Bronchial epithelial cell (primary cell): ENCODE measurements at regions not wholly inside any gene's neighbourhood (a gene's known extent, or its start where the extent isn't known, plus 50 kb on each side); places are given as distances from the start of the nearest gene placed in this dataset.

Source experiments
- DNase-seq: peaks from one replicate; pipeline ENCODE4 v3.0.0-alpha.2; 2010; ENCODE audit warnings: low read depth
- FAIRE-seq: peaks from 2 replicates; lab custom pipeline; 2011; peaks lifted over from hg19 to GRCh38; lab: Jason Lieb, UNC
- H3K27me3 ChIP-seq: 2 replicates; pipeline ENCODE4 v1.5.1; 2011; ENCODE audit warnings: low read length; ENCODE audit not compliant: control insufficient read depth, insufficient read depth
- H3K36me3 ChIP-seq: 2 replicates; pipeline ENCODE4 v1.5.1; 2011; ENCODE audit warnings: low read length; ENCODE audit not compliant: control insufficient read depth, insufficient read depth
- H3K4me3 ChIP-seq: 2 replicates; pipeline ENCODE4 v1.5.1; 2011; ENCODE audit warnings: mild to moderate bottlenecking, low read depth, low read length, control low read depth
- CTCF ChIP-seq: IDR thresholded peaks from 2 replicates; pipeline ENCODE4 v1.5.1; 2011; ENCODE audit warnings: mild to moderate bottlenecking, moderate library complexity, low read length, control low read depth, inconsistent platforms; ENCODE audit not compliant: insufficient read depth, severe bottlenecking

- no peak for DNase-seq
- H3K36me3 ChIP-seq: no peaks in the 10 kb centered on the region
- no peak overlapping the region for H3K4me3 ChIP-seq
- no peak for FAIRE-seq
- H3K27me3 ChIP-seq: no peaks in the 10 kb centered on the region
- no peak for TF ChIP-seq CTCF
These were observed 101.5 kb downstream of the VCPKMT start for GRCh38 chr14:50014809-50015430.

- Histone ChIP-seq H3K36me3 (no peaks in the 10 kb centered on the region), H3K4me3 (no peak overlapping the region), H3K27me3 (no peaks in the 10 kb centered on the region)
- FAIRE-seq (no peak), DNase-seq (no peak)
- no peak for TF ChIP-seq CTCF
These were observed 100.7 kb downstream of the VCPKMT start for GRCh38 chr14:50015716-50016115.

- H3K36me3 ChIP-seq: no peaks in the 10 kb centered on the region
- no peak for TF ChIP-seq CTCF
- DNase-seq (no peak), FAIRE-seq (no peak)
- no peaks in the 10 kb centered on the region for H3K27me3 ChIP-seq
- no peak overlapping the region for H3K4me3 ChIP-seq
These were observed 98.0 kb downstream of the VCPKMT start for GRCh38 chr14:50018201-50018932.

GRCh38 chr14:50018933-50019210 lies 97.5 kb downstream of the VCPKMT start:
- DNase-seq (no peak), FAIRE-seq (no peak)
- TF ChIP-seq CTCF: no peak
- Histone ChIP-seq H3K4me3 (no peak overlapping the region), H3K36me3 (no peaks in the 10 kb centered on the region), H3K27me3 (no peaks in the 10 kb centered on the region)

- FAIRE-seq (no peak), DNase-seq (no peak)
- H3K36me3 ChIP-seq: no peaks in the 10 kb centered on the region
- TF ChIP-seq CTCF: no peak
- no peaks in the 10 kb centered on the region for H3K27me3 ChIP-seq
- no peak overlapping the region for H3K4me3 ChIP-seq
These were observed 96.2 kb downstream of the VCPKMT start for GRCh38 chr14:50020184-50020583.

- FAIRE-seq: no peak
- Histone ChIP-seq H3K4me3 (no peak overlapping the region), H3K27me3 (no peaks in the 10 kb centered on the region), H3K36me3 (no peaks in the 10 kb centered on the region)
- no peak for DNase-seq
- no peak for TF ChIP-seq CTCF
These were observed 95.6 kb downstream of the VCPKMT start for GRCh38 chr14:50020799-50021198.
